EL (cell line): ENCODE measurements at regions not wholly inside any gene's neighbourhood (a gene's known extent, or its start where the extent isn't known, plus 50 kb on each side); places are given as distances from the start of the nearest gene placed in this dataset.
A peak's percentile ranks its signal among the peaks of the same experiment; 100 is the strongest.

Source experiments
- DNase-seq: peaks from one replicate; pipeline ENCODE4 v3.0.0-alpha.2; 2016

- DNase-seq: no peak
Observed at GRCh38 chr10:78250313-78251015, 216.8 kb downstream of the RPS24 start.

- DNase-seq: no peak
Observed at GRCh38 chr10:78251016-78251385, 217.3 kb downstream of the RPS24 start.

GRCh38 chr10:78252286-78252685, 218.6 kb downstream of the RPS24 start:
- DNase-seq: no peak

- no peak for DNase-seq
Observed at GRCh38 chr10:78253063-78253853, 219.6 kb downstream of the RPS24 start.

- DNase-seq: no peak
Observed at GRCh38 chr10:78254013-78254412, 220.3 kb downstream of the RPS24 start.

- DNase-seq: no peak
Observed at GRCh38 chr10:78255214-78255613, 221.6 kb downstream of the RPS24 start.

GRCh38 chr10:78255796-78256638, 222.4 kb downstream of the RPS24 start:
- DNase-seq: peak; percentile 98

- DNase-seq: no peak
Observed at GRCh38 chr10:78258323-78259030, 224.8 kb downstream of the RPS24 start.

GRCh38 chr10:78259391-78259790, 225.7 kb downstream of the RPS24 start:
- DNase-seq: no peak

- DNase-seq: no peak
Observed at GRCh38 chr10:78260141-78260540, 226.5 kb downstream of the RPS24 start.

- no peak for DNase-seq
Observed at GRCh38 chr10:78260680-78261079, 227.0 kb downstream of the RPS24 start.

GRCh38 chr10:78261291-78261690, 227.6 kb downstream of the RPS24 start:
- no peak for DNase-seq

GRCh38 chr10:78262860-78263259, 229.2 kb downstream of the RPS24 start:
- DNase-seq: no peak

- DNase-seq: peak; percentile 92
Observed at GRCh38 chr10:78263521-78263988, 229.9 kb downstream of the RPS24 start.

GRCh38 chr10:78264361-78264760, 230.7 kb downstream of the RPS24 start:
- DNase-seq: no peak

- peak; percentile 24 for DNase-seq
Observed at GRCh38 chr10:78266741-78267469, 233.2 kb downstream of the RPS24 start.

GRCh38 chr10:78267598-78267997, 233.9 kb downstream of the RPS24 start:
- peak; percentile 76 for DNase-seq

GRCh38 chr10:78269060-78269459, 235.4 kb downstream of the RPS24 start:
- no peak for DNase-seq

GRCh38 chr10:78272329-78272728, 238.7 kb downstream of the RPS24 start:
- no peak for DNase-seq

GRCh38 chr10:78274491-78274890, 240.8 kb downstream of the RPS24 start:
- DNase-seq: no peak

- no peak for DNase-seq
Observed at GRCh38 chr10:78276139-78276538, 242.5 kb downstream of the RPS24 start.
